HepG2 (cell line): ENCODE measurements at regions not wholly inside any gene's neighbourhood (a gene's known extent, or its start where the extent isn't known, plus 50 kb on each side); places are given as distances from the start of the nearest gene placed in this dataset.

Experiments
- ASH2L ChIP-seq: fragments of 300-600, 200-600 bp; sonication (generic); IDR thresholded peaks from 2 replicates; pipeline ENCODE4 v1.7.0; 2017; ENCODE audit warnings: low read depth, mild to moderate bottlenecking, moderate library complexity, mixed read lengths, low read length; ENCODE audit not compliant: insufficient read length
- ATF1 ChIP-seq: IDR thresholded peaks from 2 replicates; pipeline ENCODE4 v1.6.1; 2016; ENCODE audit warnings: mild to moderate bottlenecking, control low read depth
- GLI4 ChIP-seq: sonication (generic); formaldehyde crosslinking; IDR thresholded peaks from 2 replicates; pipeline ENCODE4 v1.5.1; 2020; ENCODE audit warnings: missing genetic modification reagents, mild to moderate bottlenecking, moderate library complexity, borderline replicate concordance
- TBL1XR1 ChIP-seq: fragments of 150-350 bp; IDR thresholded peaks from 2 replicates; pipeline ENCODE4 v1.6.1; 2014; ENCODE audit warnings: borderline replicate concordance, low read length; ENCODE audit not compliant: partially characterized antibody
- ZBTB38 ChIP-seq: sonication (generic); formaldehyde crosslinking; IDR thresholded peaks from 2 replicates; pipeline ENCODE4 v1.5.1; 2020; ENCODE audit warnings: mild to moderate bottlenecking, missing genetic modification reagents
- ZNF737 ChIP-seq: sonication (generic); formaldehyde crosslinking; IDR thresholded peaks from 2 replicates; pipeline ENCODE4 v1.5.0; 2020; ENCODE audit warnings: missing genetic modification reagents, mild to moderate bottlenecking, borderline replicate concordance
- TF ChIP-seq, protein P1 (sequence below): IDR thresholded peaks from 2 replicates; pipeline ENCODE4 v1.6.1; 2016; ENCODE audit warnings: low read depth

DNA sequence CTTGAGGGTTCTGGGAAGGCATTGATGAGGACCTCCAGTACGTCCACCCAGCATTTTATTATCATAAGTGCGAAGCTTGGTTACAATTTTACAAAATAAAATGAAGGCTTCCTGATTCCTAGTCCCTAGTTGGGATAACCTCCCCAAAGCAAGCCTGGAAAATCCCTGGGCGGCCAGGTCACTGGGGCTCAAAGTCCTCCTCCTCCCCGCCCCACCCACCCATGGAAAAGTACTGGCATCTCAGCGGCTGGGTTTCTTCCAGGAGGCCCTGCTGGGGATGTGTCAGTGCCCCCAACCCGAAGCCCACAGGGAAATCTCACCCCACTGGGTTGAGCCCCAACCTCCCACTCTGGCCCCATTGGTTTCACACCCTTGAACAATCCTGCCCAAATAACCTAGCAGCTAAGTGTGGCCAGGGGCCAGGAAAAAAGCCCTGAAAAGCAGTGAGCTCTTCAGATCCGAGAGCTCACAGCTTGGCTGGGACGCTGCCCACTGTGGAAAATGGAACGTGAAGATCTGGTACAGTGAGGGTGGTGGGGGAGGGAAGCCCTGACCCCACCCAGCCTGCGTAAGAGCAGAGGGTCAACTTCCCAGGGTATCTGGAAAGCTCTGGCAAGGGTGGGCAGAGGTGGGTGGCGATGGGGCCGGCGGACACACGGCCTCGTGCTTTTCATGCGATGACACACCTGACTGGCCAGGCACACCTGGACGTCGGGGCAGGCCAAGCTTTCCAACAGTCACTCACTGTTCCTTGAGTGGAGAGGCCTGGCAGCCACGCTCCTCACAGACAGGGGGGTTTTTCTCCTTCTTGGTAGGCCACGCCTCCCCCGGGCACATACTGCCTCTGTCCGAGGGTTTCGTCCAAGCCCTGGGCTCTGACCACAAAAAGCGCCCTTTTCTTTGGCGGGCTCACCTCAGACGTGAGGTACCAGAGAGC is 324.5 kb downstream of the SOX9 start:
- TF ChIP-seq ATF1 (CRISPR knock-in tag) (no peak), TBL1XR1 (no peak), ASH2L (peak; percentile 95), GLI4 (CRISPR knock-in tag) (peak; percentile 88; the same call in 1 of the 2 replicates), ZBTB38 (peak; percentile 98), ZNF737 (CRISPR knock-in tag) (0 out of 2 replicates have a peak, but pooled peaks have one; percentile 71)
- TF ChIP-seq, protein P1, sequence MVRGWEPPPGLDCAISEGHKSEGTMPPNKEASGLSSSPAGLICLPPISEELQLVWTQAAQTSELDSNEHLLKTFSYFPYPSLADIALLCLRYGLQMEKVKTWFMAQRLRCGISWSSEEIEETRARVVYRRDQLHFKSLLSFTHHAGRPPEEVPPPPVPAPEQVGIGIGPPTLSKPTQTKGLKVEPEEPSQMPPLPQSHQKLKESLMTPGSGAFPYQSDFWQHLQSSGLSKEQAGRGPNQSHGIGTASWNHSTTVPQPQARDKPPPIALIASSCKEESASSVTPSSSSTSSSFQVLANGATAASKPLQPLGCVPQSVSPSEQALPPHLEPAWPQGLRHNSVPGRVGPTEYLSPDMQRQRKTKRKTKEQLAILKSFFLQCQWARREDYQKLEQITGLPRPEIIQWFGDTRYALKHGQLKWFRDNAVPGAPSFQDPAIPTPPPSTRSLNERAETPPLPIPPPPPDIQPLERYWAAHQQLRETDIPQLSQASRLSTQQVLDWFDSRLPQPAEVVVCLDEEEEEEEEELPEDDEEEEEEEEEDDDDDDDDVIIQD (CRISPR knock-in tag), result no peak
